ENCODE measurements at regions not wholly inside any gene's neighbourhood (a gene's known extent, or its start where the extent isn't known, plus 50 kb on each side); places are given as distances from the start of the nearest gene placed in this dataset.

DNA sequence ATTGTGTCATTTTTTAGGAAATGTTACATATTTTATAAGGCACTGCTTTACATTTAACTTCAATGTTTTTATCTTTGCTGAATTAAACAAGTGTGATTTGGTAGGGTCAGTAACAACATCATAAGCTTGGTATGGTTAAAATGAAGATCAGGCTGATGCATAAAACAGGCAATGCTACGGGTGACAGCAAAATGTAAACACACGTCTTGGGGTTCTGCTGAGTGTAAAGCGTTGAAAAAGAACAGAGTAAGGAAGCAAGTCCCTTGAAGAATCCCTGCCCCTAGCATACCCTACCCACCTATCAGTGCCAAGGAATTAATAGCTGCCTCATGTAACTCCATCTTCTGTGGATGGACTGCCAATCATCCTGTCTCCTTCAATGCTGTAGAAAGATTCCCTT is 157.0 kb downstream of the CBLL2 start:
- TF ChIP-seq, protein P1, sequence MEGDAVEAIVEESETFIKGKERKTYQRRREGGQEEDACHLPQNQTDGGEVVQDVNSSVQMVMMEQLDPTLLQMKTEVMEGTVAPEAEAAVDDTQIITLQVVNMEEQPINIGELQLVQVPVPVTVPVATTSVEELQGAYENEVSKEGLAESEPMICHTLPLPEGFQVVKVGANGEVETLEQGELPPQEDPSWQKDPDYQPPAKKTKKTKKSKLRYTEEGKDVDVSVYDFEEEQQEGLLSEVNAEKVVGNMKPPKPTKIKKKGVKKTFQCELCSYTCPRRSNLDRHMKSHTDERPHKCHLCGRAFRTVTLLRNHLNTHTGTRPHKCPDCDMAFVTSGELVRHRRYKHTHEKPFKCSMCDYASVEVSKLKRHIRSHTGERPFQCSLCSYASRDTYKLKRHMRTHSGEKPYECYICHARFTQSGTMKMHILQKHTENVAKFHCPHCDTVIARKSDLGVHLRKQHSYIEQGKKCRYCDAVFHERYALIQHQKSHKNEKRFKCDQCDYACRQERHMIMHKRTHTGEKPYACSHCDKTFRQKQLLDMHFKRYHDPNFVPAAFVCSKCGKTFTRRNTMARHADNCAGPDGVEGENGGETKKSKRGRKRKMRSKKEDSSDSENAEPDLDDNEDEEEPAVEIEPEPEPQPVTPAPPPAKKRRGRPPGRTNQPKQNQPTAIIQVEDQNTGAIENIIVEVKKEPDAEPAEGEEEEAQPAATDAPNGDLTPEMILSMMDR (conservative IDR thresholded peaks at IDR 0.05 in 1 of 2, IDR thresholded peaks at IDR 0.05 in 1 of 2; ENCODE audit: extremely low read depth in 1 of 2, insufficient read depth in 1 of 2, low read depth in 1 of 2, low read length in 2 of 2) = no peak
- TF ChIP-seq EZH2 (IDR thresholded peaks at IDR 0.05; ENCODE audit: borderline replicate concordance, low read length) = no peak
